MM.1S (cell line): ENCODE measurements at regions not wholly inside any gene's neighbourhood (a gene's known extent, or its start where the extent isn't known, plus 50 kb on each side); places are given as distances from the start of the nearest gene placed in this dataset.

Experiments used
- DNase-seq: peaks from one replicate; pipeline ENCODE4 v3.0.0-alpha.2; 2015
- H2AFZ ChIP-seq: fragments of 300-600 bp; sonication (generic); 2 replicates; pipeline ENCODE4 v1.6.0; 2016; ENCODE audit warnings: antibody characterized with exemption, low read length
- H3F3A ChIP-seq: fragments of 300-600 bp; sonication (generic); 2 replicates; pipeline ENCODE4 v1.6.1; 2016; ENCODE audit warnings: mild to moderate bottlenecking, antibody characterized with exemption, low read length, moderate library complexity, mixed read lengths; ENCODE audit not compliant: insufficient read depth
- H3K27ac ChIP-seq: fragments of 300-600 bp; sonication (generic); 2 replicates; pipeline ENCODE4 v1.5.1; 2016; ENCODE audit warnings: mild to moderate bottlenecking, low read length
- H3K27me3 ChIP-seq: fragments of 300-600 bp; sonication (generic); replicated peaks from 2 replicates; pipeline ENCODE4 v1.6.0; 2016; ENCODE audit warnings: low read length; ENCODE audit not compliant: insufficient read depth
- H3K36me3 ChIP-seq: fragments of 300-600 bp; sonication (generic); replicated peaks from 2 replicates; pipeline ENCODE4 v1.6.1; 2016; ENCODE audit warnings: mild to moderate bottlenecking, low read length, mixed read lengths; ENCODE audit not compliant: insufficient read depth
- H3K4me1 ChIP-seq: fragments of 300-600 bp; sonication (generic); 2 replicates; pipeline ENCODE4 v1.6.1; 2016; ENCODE audit warnings: low read length, mixed read lengths
- H3K4me2 ChIP-seq: fragments of 300-600 bp; sonication (generic); 2 replicates; pipeline ENCODE4 v1.6.0; 2016; ENCODE audit warnings: low read depth, low read length
- H3K4me3 ChIP-seq: fragments of 300-600 bp; sonication (generic); 2 replicates; pipeline ENCODE4 v1.5.1; 2016; ENCODE audit warnings: low read length, mixed read lengths
- H3K79me2 ChIP-seq: fragments of 300-600 bp; sonication (generic); 2 replicates; pipeline ENCODE4 v1.6.1; 2016; ENCODE audit warnings: mixed run types, low read length, mixed read lengths
- H3K9ac ChIP-seq: fragments of 300-600 bp; sonication (generic); 2 replicates; pipeline ENCODE4 v1.6.1; 2016; ENCODE audit warnings: low read length, mixed read lengths
- H3K9me2 ChIP-seq: fragments of 300-600 bp; sonication (generic); replicated peaks from 2 replicates; pipeline ENCODE4 v1.6.1; 2016; ENCODE audit warnings: mild to moderate bottlenecking, low read length, mixed read lengths; ENCODE audit not compliant: insufficient read depth
- H3K9me3 ChIP-seq: fragments of 300-600 bp; sonication (generic); replicated peaks from 2 replicates; pipeline ENCODE4 v1.6.1; 2016; ENCODE audit warnings: mild to moderate bottlenecking, low read length, mixed read lengths; ENCODE audit not compliant: insufficient read depth
- H4K20me1 ChIP-seq: fragments of 300-600 bp; sonication (generic); 2 replicates; pipeline ENCODE4 v1.6.1; 2016; ENCODE audit warnings: mild to moderate bottlenecking, low read length, moderate library complexity, mixed read lengths; ENCODE audit not compliant: insufficient read depth
- CTCF ChIP-seq: fragments of 300-600 bp; sonication (generic); IDR thresholded peaks from 2 replicates; pipeline ENCODE4 v1.5.1; 2016; ENCODE audit warnings: antibody characterized with exemption, low read length, mixed read lengths
- EZH2 ChIP-seq: fragments of 300-600 bp; sonication (generic); optimal IDR thresholded peaks from 2 replicates; pipeline ENCODE3; 2017; ENCODE audit warnings: low read depth, mild to moderate bottlenecking, antibody characterized with exemption, low read length, mixed read lengths
- EZH2phosphoT487 ChIP-seq: fragments of 300-600 bp; sonication (generic); IDR thresholded peaks from 2 replicates; pipeline ENCODE4 v1.6.1; 2018; ENCODE audit warnings: antibody characterized with exemption, low read length

GRCh38 chr6:79801362-79801761 lies 146.0 kb downstream of the ELOVL4 start:
- Histone ChIP-seq H4K20me1 (no peaks in the 10 kb centered on the region), H2AFZ (no peak overlapping the region), H3K9me2 (no peaks in the 10 kb centered on the region), H3K4me3 (no peak overlapping the region), H3K79me2 (no peaks in the 10 kb centered on the region), H3K36me3 (no peaks in the 10 kb centered on the region), H3F3A (no peaks in the 10 kb centered on the region), H3K4me1 (no peaks in the 10 kb centered on the region), H3K4me2 (no peak overlapping the region), H3K27ac (no peak overlapping the region), H3K9ac (no peak overlapping the region), H3K9me3 (no peaks in the 10 kb centered on the region), H3K27me3 (no peaks in the 10 kb centered on the region)
- TF ChIP-seq CTCF (no peak), EZH2 (no peak), EZH2phosphoT487 (no peak)
- no peak for DNase-seq

GRCh38 chr6:79798841-79799240 lies 148.5 kb downstream of the ELOVL4 start:
- Histone ChIP-seq H3K36me3 (no peaks in the 10 kb centered on the region), H3K4me2 (no peak overlapping the region), H3K27me3 (no peaks in the 10 kb centered on the region), H3K4me3 (no peak overlapping the region), H3K9me3 (no peaks in the 10 kb centered on the region), H3K4me1 (no peaks in the 10 kb centered on the region), H4K20me1 (no peaks in the 10 kb centered on the region), H3K9ac (no peak overlapping the region), H3K79me2 (no peaks in the 10 kb centered on the region), H3K27ac (no peak overlapping the region), H3F3A (no peaks in the 10 kb centered on the region), H2AFZ (no peak overlapping the region), H3K9me2 (no peaks in the 10 kb centered on the region)
- TF ChIP-seq EZH2 (no peak), CTCF (no peak), EZH2phosphoT487 (no peak)
- DNase-seq: no peak

- Histone ChIP-seq H3K4me3 (no peak overlapping the region), H3K9me3 (no peaks in the 10 kb centered on the region), H3F3A (no peaks in the 10 kb centered on the region), H3K27ac (no peak overlapping the region), H2AFZ (no peak overlapping the region), H3K4me2 (no peak overlapping the region), H3K4me1 (no peaks in the 10 kb centered on the region), H3K36me3 (no peaks in the 10 kb centered on the region), H3K9ac (no peak overlapping the region), H3K79me2 (no peaks in the 10 kb centered on the region), H4K20me1 (no peaks in the 10 kb centered on the region), H3K27me3 (no peaks in the 10 kb centered on the region), H3K9me2 (no peaks in the 10 kb centered on the region)
- TF ChIP-seq EZH2phosphoT487 (no peak), CTCF (no peak), EZH2 (no peak)
- DNase-seq: no peak
These were observed 149.4 kb downstream of the ELOVL4 start for GRCh38 chr6:79797912-79798311.
